Mucosa of descending colon (tissue), 3 donors: ENCODE measurements at regions not wholly inside any gene's neighbourhood (a gene's known extent, or its start where the extent isn't known, plus 50 kb on each side); places are given as distances from the start of the nearest gene placed in this dataset.

Experiments
- ATAC-seq: fragments of 200-7000 bp; cut with Tn5 transposase; one replicate; pipeline ENCODE4 v1.9.1; 2020; ENCODE audit warnings: mild to moderate bottlenecking, moderate library complexity
- DNase-seq, 3 donors: peaks; one replicate each; pipeline ENCODE4 v3.0.0-alpha.2; 2020
- H3K36me3 ChIP-seq: fragments of 200-600 bp; one replicate; pipeline ENCODE4 v1.8.0; 2021; ENCODE audit warnings: low read depth, mild to moderate bottlenecking
- H3K4me1 ChIP-seq: fragments of 200-600 bp; one replicate; pipeline ENCODE4 v1.8.0; 2021; ENCODE audit warnings: low read depth, mild to moderate bottlenecking
- H3K4me3 ChIP-seq: fragments of 200-600 bp; one replicate; pipeline ENCODE4 v1.8.0; 2021; ENCODE audit warnings: mild to moderate bottlenecking
- H3K9me3 ChIP-seq: fragments of 200-600 bp; one replicate; pipeline ENCODE4 v1.8.0; 2021; ENCODE audit warnings: mild to moderate bottlenecking
- intact Hi-C, 2 donors: fragments of 100-400 bp; cut with DNase I in 1 of 2; cut with micrococcal nuclease in 1 of 2; formaldehyde crosslinking; loops; one replicate each; pipeline versions ENCODE4 v1.11.0 to v1.11.1; 2022; cut with DNase I, micrococcal nuclease
- TF ChIP-seq, protein P1 (sequence below): fragments of 200-600 bp; IDR thresholded peaks from one replicate; pipeline ENCODE4 v1.8.0; 2022; ENCODE audit warnings: antibody characterized with exemption, mild to moderate bottlenecking
- donor health status: DM: no; HTN: no; CAD: no; lungs with moderate emphysema.
- donor health status: DM: no; HTN: no; CAD: no.
- donor health status: DM: no; HTN: yes; CAD: no.

DNA sequence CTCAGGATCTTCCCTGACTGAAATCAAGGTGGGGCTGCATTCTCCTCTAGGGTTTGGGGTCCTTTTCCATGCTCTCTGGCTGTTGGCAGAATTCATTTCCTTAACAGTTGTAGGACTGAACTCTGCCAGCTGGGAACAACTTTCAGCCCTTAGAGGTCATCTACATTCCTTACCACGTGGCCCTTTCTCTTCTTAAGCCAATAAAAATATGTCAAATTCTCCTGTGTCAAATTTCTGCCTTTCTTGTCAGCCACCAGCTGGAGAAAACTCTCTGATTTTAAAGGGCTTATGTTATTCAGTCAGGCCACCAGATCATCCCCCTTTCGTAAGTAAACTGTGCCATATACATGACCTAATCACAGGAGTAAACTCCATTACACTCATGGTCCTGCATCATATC is 95.3 kb upstream of the IL6 start:
- no peaks in the 10 kb centered on the region for H3K36me3 ChIP-seq
- H3K4me1 ChIP-seq = no peaks in the 10 kb centered on the region
- no peak overlapping the region for H3K4me3 ChIP-seq
- TF ChIP-seq, protein P1, sequence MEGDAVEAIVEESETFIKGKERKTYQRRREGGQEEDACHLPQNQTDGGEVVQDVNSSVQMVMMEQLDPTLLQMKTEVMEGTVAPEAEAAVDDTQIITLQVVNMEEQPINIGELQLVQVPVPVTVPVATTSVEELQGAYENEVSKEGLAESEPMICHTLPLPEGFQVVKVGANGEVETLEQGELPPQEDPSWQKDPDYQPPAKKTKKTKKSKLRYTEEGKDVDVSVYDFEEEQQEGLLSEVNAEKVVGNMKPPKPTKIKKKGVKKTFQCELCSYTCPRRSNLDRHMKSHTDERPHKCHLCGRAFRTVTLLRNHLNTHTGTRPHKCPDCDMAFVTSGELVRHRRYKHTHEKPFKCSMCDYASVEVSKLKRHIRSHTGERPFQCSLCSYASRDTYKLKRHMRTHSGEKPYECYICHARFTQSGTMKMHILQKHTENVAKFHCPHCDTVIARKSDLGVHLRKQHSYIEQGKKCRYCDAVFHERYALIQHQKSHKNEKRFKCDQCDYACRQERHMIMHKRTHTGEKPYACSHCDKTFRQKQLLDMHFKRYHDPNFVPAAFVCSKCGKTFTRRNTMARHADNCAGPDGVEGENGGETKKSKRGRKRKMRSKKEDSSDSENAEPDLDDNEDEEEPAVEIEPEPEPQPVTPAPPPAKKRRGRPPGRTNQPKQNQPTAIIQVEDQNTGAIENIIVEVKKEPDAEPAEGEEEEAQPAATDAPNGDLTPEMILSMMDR = no peak
- ATAC-seq (no peak), DNase-seq (no peak)
- intact Hi-C loops = no loop called here
- H3K9me3 ChIP-seq = no peaks in the 10 kb centered on the region

DNA sequence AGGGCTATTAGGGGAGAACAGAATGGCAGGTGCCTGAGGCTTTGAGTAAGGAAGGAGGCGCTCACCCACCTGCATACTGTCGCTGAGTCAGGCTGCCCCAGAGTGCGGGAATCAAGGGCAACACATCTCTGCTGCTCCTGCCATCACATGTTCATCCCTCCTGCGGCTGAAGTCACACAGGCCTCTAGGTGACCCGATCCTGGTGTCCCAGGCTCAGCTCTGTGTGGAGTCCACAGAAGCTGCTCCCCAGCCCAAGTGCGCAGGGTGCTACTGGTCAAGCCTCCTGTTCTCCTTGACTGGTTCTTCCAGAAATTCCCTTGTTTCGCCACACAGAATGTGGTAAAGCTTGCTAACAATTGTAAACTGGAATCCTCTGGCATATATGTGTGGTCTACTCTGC is 96.9 kb upstream of the IL6 start:
- Histone ChIP-seq H3K4me1 (no peaks in the 10 kb centered on the region), H3K36me3 (no peaks in the 10 kb centered on the region), H3K4me3 (no peak overlapping the region), H3K9me3 (no peaks in the 10 kb centered on the region)
- no peak for ATAC-seq
- intact Hi-C loops = no loop called here
- TF ChIP-seq, protein P1 = no peak
- DNase-seq = no peak

DNA sequence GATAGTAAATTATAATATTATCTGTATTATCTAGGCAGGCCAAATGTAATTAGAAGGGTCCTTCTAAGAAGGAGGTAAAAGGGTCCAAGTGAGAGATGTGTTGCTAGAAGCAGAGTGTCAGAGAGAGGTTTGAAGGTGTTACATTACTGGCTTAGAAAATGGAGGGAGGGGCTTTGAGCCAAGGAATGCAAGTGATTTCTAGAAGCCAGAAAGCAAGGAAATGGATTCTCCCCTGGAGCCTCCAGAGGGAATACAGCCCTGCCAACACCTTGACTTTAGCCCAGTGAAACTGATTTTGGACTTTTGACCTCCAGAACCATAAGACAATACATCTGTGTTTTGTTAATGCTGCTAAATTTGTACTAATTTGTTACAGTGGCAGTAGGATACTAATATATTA is 97.9 kb upstream of the IL6 start:
- intact Hi-C loops = no loop called here
- Histone ChIP-seq H3K36me3 (no peaks in the 10 kb centered on the region), H3K4me3 (no peak overlapping the region), H3K4me1 (no peaks in the 10 kb centered on the region), H3K9me3 (no peaks in the 10 kb centered on the region)
- no peak for DNase-seq
- TF ChIP-seq, protein P1 = no peak
- ATAC-seq = no peak

DNA sequence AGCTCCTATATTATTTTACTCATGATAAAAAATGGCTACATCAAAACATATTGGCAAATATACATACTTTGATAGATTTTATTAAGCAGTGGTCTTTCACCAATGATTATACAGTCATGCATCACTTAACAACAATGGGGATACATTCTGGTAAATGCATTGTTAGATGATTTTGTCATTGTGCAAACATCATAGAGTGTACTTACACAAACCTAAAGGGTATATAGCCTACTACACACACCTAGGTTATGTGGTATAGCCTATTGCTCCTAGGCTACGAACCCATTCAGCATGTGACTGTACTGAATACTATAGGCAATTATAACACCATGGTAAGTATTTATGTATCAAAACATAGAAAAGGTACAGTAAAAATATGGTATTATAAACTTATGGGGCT is 98.9 kb upstream of the IL6 start:
- Histone ChIP-seq H3K4me3 (no peak overlapping the region), H3K36me3 (no peaks in the 10 kb centered on the region), H3K4me1 (no peaks in the 10 kb centered on the region), H3K9me3 (no peaks in the 10 kb centered on the region)
- DNase-seq (no peak), ATAC-seq (no peak)
- intact Hi-C loops = no loop called here
- TF ChIP-seq, protein P1 = no peak

DNA sequence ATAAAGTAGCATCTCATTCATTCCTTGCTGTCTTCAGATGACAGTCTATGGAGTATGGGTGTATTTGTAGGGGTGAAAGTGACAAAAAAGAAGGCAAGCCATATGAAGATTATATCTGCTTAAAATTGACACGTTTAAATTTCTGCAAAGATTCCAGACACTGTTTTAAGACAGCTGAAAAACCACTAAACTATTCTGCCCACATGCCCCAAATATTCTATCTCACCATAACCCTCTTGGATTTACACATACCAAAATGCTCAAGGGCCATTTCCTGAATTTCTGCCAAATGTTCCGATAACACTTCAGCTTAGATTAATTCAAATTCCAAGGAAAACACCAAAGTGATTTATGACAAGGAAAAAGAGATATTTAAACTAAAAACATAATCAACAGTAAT is 99.9 kb upstream of the IL6 start:
- DNase-seq (no peak), ATAC-seq (no peak)
- Histone ChIP-seq H3K9me3 (no peaks in the 10 kb centered on the region), H3K4me1 (no peaks in the 10 kb centered on the region), H3K4me3 (no peak overlapping the region), H3K36me3 (no peaks in the 10 kb centered on the region)
- intact Hi-C loops = no loop called here
- TF ChIP-seq, protein P1 = no peak

DNA sequence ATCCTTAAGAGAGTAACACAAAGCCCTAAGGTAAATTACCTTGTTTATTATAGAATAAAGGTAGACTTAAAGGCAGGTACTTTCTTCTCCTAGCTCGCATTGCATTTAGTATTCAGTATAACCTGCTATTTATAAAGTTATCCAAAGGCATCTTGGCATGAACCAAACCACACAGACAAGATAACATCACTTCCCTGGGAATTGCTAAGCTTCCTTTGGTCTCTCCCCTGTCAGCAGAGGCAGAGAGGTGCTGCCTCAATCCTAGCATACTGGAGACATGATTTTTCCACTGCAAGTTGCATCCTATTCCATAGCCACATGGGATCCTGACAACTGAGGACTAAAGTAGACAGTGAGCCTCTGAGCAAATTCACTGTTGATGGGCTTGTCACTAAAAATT is 101.7 kb upstream of the IL6 start:
- DNase-seq (no peak), ATAC-seq (no peak)
- no peaks in the 10 kb centered on the region for H3K4me1 ChIP-seq
- no peak overlapping the region for H3K4me3 ChIP-seq
- TF ChIP-seq, protein P1 = no peak
- intact Hi-C loops = no loop called here
- H3K36me3 ChIP-seq = no peaks in the 10 kb centered on the region
- no peaks in the 10 kb centered on the region for H3K9me3 ChIP-seq
